ENCODE measurements at regions not wholly inside any gene's neighbourhood (a gene's known extent, or its start where the extent isn't known, plus 50 kb on each side); places are given as distances from the start of the nearest gene placed in this dataset.

DNA sequence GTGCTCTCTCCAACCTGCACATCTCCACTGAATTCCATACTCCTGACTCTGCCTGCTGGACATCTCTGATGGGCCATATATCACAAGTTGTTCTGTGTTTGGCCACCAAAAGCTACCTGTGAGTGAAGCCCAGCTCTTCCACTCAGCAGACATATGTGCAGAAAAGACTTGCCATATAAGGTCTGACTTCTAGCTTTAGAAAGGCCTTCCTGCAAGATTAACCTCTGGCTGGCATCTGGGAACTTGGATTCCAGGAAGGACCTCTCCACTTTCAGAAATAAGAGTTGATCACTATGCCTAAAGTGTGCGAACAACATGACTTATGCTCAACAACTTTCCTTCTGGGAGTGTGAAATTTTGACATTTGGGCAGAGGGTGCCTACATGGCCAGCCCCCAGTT lies 113.7 kb downstream of the TNFAIP3 start:
- BruUV-seq (replicated peaks): no TSS peak
- intact Hi-C loops (cut with micrococcal nuclease; ENCODE audit: unreplicated experiment) (no loop called here), in situ Hi-C loops (cut with HindIII; ENCODE audit: low pct_unique_long_range_greater_than_20kb, low sequenced_read_pairs) (no loop called here)
- H3K27ac ChIP-seq (ENCODE audit: low read length): no peak overlapping the region
- ChIA-PET POLR2A (interaction anchor here (0.6 kb wide), 1 partner anchor 109 kb away, joined by 5 read pairs; no protein-coding TSS in a partner anchor), CTCF (no interaction called here)
- H3K4me3 ChIP-seq (ENCODE audit: low read depth in 2 of 2, low read length in 2 of 2): no peak overlapping the region
- no peaks in the 10 kb centered on the region for H3K9me3 ChIP-seq (ENCODE audit: control insufficient read depth, insufficient read depth, low read depth, low read length)
- DNase-seq (ENCODE audit: low read depth, low spot score) (no peak), ATAC-seq (no peak)
- no peaks in the 10 kb centered on the region for H3K27me3 ChIP-seq (ENCODE audit: control insufficient read depth, insufficient read depth, low read length)
- H3K36me3 ChIP-seq (ENCODE audit: control insufficient read depth, insufficient read depth, low read length): no peaks in the 10 kb centered on the region
- no peak for TF ChIP-seq SIN3A (IDR thresholded peaks at IDR 0.05; ENCODE audit: borderline replicate concordance, insufficient read depth, low read depth, low read length)
- TF ChIP-seq, protein P1, sequence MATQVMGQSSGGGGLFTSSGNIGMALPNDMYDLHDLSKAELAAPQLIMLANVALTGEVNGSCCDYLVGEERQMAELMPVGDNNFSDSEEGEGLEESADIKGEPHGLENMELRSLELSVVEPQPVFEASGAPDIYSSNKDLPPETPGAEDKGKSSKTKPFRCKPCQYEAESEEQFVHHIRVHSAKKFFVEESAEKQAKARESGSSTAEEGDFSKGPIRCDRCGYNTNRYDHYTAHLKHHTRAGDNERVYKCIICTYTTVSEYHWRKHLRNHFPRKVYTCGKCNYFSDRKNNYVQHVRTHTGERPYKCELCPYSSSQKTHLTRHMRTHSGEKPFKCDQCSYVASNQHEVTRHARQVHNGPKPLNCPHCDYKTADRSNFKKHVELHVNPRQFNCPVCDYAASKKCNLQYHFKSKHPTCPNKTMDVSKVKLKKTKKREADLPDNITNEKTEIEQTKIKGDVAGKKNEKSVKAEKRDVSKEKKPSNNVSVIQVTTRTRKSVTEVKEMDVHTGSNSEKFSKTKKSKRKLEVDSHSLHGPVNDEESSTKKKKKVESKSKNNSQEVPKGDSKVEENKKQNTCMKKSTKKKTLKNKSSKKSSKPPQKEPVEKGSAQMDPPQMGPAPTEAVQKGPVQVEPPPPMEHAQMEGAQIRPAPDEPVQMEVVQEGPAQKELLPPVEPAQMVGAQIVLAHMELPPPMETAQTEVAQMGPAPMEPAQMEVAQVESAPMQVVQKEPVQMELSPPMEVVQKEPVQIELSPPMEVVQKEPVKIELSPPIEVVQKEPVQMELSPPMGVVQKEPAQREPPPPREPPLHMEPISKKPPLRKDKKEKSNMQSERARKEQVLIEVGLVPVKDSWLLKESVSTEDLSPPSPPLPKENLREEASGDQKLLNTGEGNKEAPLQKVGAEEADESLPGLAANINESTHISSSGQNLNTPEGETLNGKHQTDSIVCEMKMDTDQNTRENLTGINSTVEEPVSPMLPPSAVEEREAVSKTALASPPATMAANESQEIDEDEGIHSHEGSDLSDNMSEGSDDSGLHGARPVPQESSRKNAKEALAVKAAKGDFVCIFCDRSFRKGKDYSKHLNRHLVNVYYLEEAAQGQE (IDR thresholded peaks at IDR 0.05; ENCODE audit: insufficient read depth in 1 of 2, low read depth in 2 of 2, low read length in 1 of 2): no peak
- TF ChIP-seq POLR2AphosphoS5 (IDR thresholded peaks at IDR 0.05; ENCODE audit: low read depth, low read length): no peak
- TF ChIP-seq, protein P2, sequence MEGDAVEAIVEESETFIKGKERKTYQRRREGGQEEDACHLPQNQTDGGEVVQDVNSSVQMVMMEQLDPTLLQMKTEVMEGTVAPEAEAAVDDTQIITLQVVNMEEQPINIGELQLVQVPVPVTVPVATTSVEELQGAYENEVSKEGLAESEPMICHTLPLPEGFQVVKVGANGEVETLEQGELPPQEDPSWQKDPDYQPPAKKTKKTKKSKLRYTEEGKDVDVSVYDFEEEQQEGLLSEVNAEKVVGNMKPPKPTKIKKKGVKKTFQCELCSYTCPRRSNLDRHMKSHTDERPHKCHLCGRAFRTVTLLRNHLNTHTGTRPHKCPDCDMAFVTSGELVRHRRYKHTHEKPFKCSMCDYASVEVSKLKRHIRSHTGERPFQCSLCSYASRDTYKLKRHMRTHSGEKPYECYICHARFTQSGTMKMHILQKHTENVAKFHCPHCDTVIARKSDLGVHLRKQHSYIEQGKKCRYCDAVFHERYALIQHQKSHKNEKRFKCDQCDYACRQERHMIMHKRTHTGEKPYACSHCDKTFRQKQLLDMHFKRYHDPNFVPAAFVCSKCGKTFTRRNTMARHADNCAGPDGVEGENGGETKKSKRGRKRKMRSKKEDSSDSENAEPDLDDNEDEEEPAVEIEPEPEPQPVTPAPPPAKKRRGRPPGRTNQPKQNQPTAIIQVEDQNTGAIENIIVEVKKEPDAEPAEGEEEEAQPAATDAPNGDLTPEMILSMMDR (IDR thresholded peaks at IDR 0.05): no peak
- TF ChIP-seq TCF7L2 (IDR thresholded peaks at IDR 0.05; ENCODE audit: low read depth, low read length): no peak
- H3K4me1 ChIP-seq (ENCODE audit: control insufficient read depth, insufficient read depth, low read length): peaks cover 12% of the 10 kb centered on the region

DNA sequence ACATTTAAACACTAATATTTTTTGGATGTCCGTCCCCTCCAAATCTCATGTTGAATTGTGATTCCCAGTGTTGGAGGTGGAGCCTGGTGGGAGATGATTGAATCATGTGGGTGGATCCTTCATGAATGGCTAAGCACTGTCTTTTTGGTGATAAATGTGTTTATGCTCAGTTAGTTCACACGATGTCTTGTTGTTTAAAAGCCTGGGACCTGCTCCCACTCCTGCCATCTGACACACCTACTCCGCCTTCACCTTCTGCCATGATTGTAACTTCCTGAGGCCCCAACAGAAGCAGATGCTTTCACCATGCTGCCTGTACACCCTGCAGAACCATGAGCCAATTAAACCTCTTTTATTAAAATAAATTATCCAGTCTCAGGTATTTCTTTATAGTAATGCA lies 114.7 kb downstream of the TNFAIP3 start:
- peaks cover 12% of the 10 kb centered on the region for H3K4me1 ChIP-seq (ENCODE audit: control insufficient read depth, insufficient read depth, low read length)
- H3K4me3 ChIP-seq (ENCODE audit: low read depth in 2 of 2, low read length in 2 of 2): no peak overlapping the region
- no TSS peak for BruUV-seq (replicated peaks)
- in situ Hi-C loops (cut with HindIII; ENCODE audit: low pct_unique_long_range_greater_than_20kb, low sequenced_read_pairs): no loop called here
- ATAC-seq (no peak), DNase-seq (ENCODE audit: low read depth, low spot score) (no peak)
- CTCF ChIA-PET: no interaction called here
- TF ChIP-seq POLR2AphosphoS5 (IDR thresholded peaks at IDR 0.05; ENCODE audit: low read depth, low read length) (no peak), SIN3A (IDR thresholded peaks at IDR 0.05; ENCODE audit: borderline replicate concordance, insufficient read depth, low read depth, low read length) (no peak), TCF7L2 (IDR thresholded peaks at IDR 0.05; ENCODE audit: low read depth, low read length) (no peak)
- TF ChIP-seq, protein P2 (IDR thresholded peaks at IDR 0.05): no peak
- TF ChIP-seq, protein P1 (IDR thresholded peaks at IDR 0.05; ENCODE audit: insufficient read depth in 1 of 2, low read depth in 2 of 2, low read length in 1 of 2): no peak
- no peaks in the 10 kb centered on the region for H3K27me3 ChIP-seq (ENCODE audit: control insufficient read depth, insufficient read depth, low read length)
- H3K36me3 ChIP-seq (ENCODE audit: control insufficient read depth, insufficient read depth, low read length): no peaks in the 10 kb centered on the region
- POLR2A ChIA-PET: no interaction called here
- no peak overlapping the region for H3K27ac ChIP-seq (ENCODE audit: low read length)
- H3K9me3 ChIP-seq (ENCODE audit: control insufficient read depth, insufficient read depth, low read depth, low read length): no peaks in the 10 kb centered on the region
- intact Hi-C loops (cut with micrococcal nuclease; ENCODE audit: unreplicated experiment): no loop called here

Measured in Panc1 (cell line).